ENCODE measurements at regions not wholly inside any gene's neighbourhood (a gene's known extent, or its start where the extent isn't known, plus 50 kb on each side); places are given as distances from the start of the nearest gene placed in this dataset.

GRCh38 chr12:115504306-115505290, 772.9 kb downstream of the MED13L start:
- Histone ChIP-seq H4K20me1 (ENCODE audit: low read length) (no peaks in the 10 kb centered on the region), H2AFZ (ENCODE audit: low read length) (no peak overlapping the region), H3K9ac (ENCODE audit: low read length) (no peak overlapping the region), H3K4me1 (ENCODE audit: insufficient read depth, low read length) (0 out of 2 replicates have a peak, but pooled peaks cover 4% of the 10 kb centered on the region), H3K4me3 (ENCODE audit: low read length) (no peak overlapping the region), H3K9me2 (replicated peaks; ENCODE audit: low read length) (no peaks in the 10 kb centered on the region), H3F3A (ENCODE audit: low read length, unreplicated experiment) (no peaks in the 10 kb centered on the region), H3K4me2 (ENCODE audit: low read length) (no peak overlapping the region), H3K27ac (ENCODE audit: low read length) (no peak overlapping the region), H3K9me3 (ENCODE audit: low read length) (no peaks in the 10 kb centered on the region), H3K36me3 (ENCODE audit: low read depth, low read length) (no peaks in the 10 kb centered on the region), H3K27me3 (ENCODE audit: low read length) (no peaks in the 10 kb centered on the region), H3K79me2 (ENCODE audit: low read length) (no peaks in the 10 kb centered on the region)
- DNase-seq (no peak), ATAC-seq (no peak)
- ChIA-PET CTCF (interaction anchor here (0.5 kb wide), 1 partner anchor 251 kb away, joined by 5 read pairs; no protein-coding TSS in a partner anchor), POLR2A (ENCODE audit: unreplicated experiment) (no interaction called here)
- no TSS peak for BruUV-seq (replicated peaks)
- TF ChIP-seq EZH2phosphoT487 (IDR thresholded peaks at IDR 0.05; ENCODE audit: borderline replicate concordance, low read length) (no peak), EZH2 (IDR thresholded peaks at IDR 0.05; ENCODE audit: low read length, unreplicated experiment) (no peak), CTCF (conservative IDR thresholded peaks at IDR 0.05; ENCODE audit: low read depth, low read length) (no peak)
- intact Hi-C loops (cut with micrococcal nuclease): no loop called here

DNA sequence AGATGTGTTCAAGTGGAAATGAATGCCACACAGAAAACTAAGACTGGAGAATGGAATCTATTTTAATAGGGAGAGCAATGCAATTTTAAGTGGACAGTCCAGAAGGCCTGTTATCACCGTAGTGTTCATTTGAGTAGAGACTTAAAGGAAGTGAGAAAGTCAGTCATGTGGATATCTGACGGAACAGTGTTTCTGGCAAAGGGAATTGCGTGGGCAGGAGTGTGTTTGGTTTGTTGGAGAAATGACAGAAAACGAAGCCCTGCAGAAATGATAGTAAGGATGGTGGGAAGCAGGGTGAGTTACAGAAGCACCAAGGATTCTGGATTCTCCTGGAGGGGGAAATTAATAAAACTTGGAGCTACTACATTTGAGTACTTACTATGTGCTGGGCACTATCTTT, 776.6 kb downstream of the MED13L start:
- CTCF ChIA-PET: no interaction called here
- TF ChIP-seq CTCF (conservative IDR thresholded peaks at IDR 0.05; ENCODE audit: low read depth, low read length): no peak
- no peak for TF ChIP-seq EZH2 (IDR thresholded peaks at IDR 0.05; ENCODE audit: low read length, unreplicated experiment)
- TF ChIP-seq EZH2phosphoT487 (IDR thresholded peaks at IDR 0.05; ENCODE audit: borderline replicate concordance, low read length): no peak
- Histone ChIP-seq H3K36me3 (ENCODE audit: low read depth, low read length) (no peaks in the 10 kb centered on the region), H3F3A (ENCODE audit: low read length, unreplicated experiment) (no peaks in the 10 kb centered on the region), H3K27me3 (ENCODE audit: low read length) (no peaks in the 10 kb centered on the region), H3K9ac (ENCODE audit: low read length) (no peak overlapping the region), H3K9me3 (ENCODE audit: low read length) (no peaks in the 10 kb centered on the region), H3K27ac (ENCODE audit: low read length) (no peak overlapping the region), H3K4me3 (ENCODE audit: low read length) (no peak overlapping the region), H3K4me2 (ENCODE audit: low read length) (no peak overlapping the region), H3K79me2 (ENCODE audit: low read length) (no peaks in the 10 kb centered on the region), H2AFZ (ENCODE audit: low read length) (no peak overlapping the region), H3K9me2 (replicated peaks; ENCODE audit: low read length) (no peaks in the 10 kb centered on the region), H4K20me1 (ENCODE audit: low read length) (no peaks in the 10 kb centered on the region), H3K4me1 (ENCODE audit: insufficient read depth, low read length) (no peaks in the 10 kb centered on the region)
- DNase-seq: no peak
- no TSS peak for BruUV-seq (replicated peaks)
- POLR2A ChIA-PET (ENCODE audit: unreplicated experiment): no interaction called here
- no peak for ATAC-seq
- intact Hi-C loops (cut with micrococcal nuclease): no loop called here

- Histone ChIP-seq H3K9me3 (ENCODE audit: low read length) (no peaks in the 10 kb centered on the region), H3K27me3 (ENCODE audit: low read length) (peaks cover 22% of the 10 kb centered on the region), H3K4me3 (ENCODE audit: low read length) (no peak overlapping the region), H3K27ac (ENCODE audit: low read length) (no peak overlapping the region), H3K9ac (ENCODE audit: low read length) (no peak overlapping the region), H3F3A (ENCODE audit: low read length, unreplicated experiment) (no peaks in the 10 kb centered on the region), H3K79me2 (ENCODE audit: low read length) (no peaks in the 10 kb centered on the region), H3K4me1 (ENCODE audit: insufficient read depth, low read length) (no peaks in the 10 kb centered on the region), H4K20me1 (ENCODE audit: low read length) (no peaks in the 10 kb centered on the region), H3K4me2 (ENCODE audit: low read length) (no peak overlapping the region), H3K9me2 (replicated peaks; ENCODE audit: low read length) (no peaks in the 10 kb centered on the region), H2AFZ (ENCODE audit: low read length) (no peak overlapping the region), H3K36me3 (ENCODE audit: low read depth, low read length) (no peaks in the 10 kb centered on the region)
- no TSS peak for BruUV-seq (replicated peaks)
- CTCF ChIA-PET: no interaction called here
- TF ChIP-seq CTCF (conservative IDR thresholded peaks at IDR 0.05; ENCODE audit: low read depth, low read length) (no peak), EZH2phosphoT487 (IDR thresholded peaks at IDR 0.05; ENCODE audit: borderline replicate concordance, low read length) (no peak), EZH2 (IDR thresholded peaks at IDR 0.05; ENCODE audit: low read length, unreplicated experiment) (no peak)
- intact Hi-C loops (cut with micrococcal nuclease): no loop called here
- POLR2A ChIA-PET (ENCODE audit: unreplicated experiment): no interaction called here
- ATAC-seq (no peak), DNase-seq (no peak)
These were observed 782.2 kb downstream of the MED13L start for GRCh38 chr12:115495300-115495699.
